HG02610 (cell line): ENCODE measurements at regions not wholly inside any gene's neighbourhood (a gene's known extent, or its start where the extent isn't known, plus 50 kb on each side); places are given as distances from the start of the nearest gene placed in this dataset.

Experiments used
- ATAC-seq: cut with Tn5 transposase; IDR thresholded peaks from one replicate; pipeline ENCODE4 v1.9.1; 2021; ENCODE audit warnings: mild to moderate bottlenecking, moderate library complexity; ENCODE audit not compliant: unreplicated experiment

GRCh38 chr14:62629176-62629725, 416.0 kb downstream of the KCNH5 start:
- no peak for ATAC-seq

- ATAC-seq = no peak
Measured at GRCh38 chr14:62631176-62631575, 414.1 kb downstream of the KCNH5 start.

GRCh38 chr14:62632771-62633170, 412.5 kb downstream of the KCNH5 start:
- ATAC-seq = no peak

GRCh38 chr14:62645649-62646048, 399.6 kb downstream of the KCNH5 start:
- no peak for ATAC-seq
